ENCODE measurements at regions not wholly inside any gene's neighbourhood (a gene's known extent, or its start where the extent isn't known, plus 50 kb on each side); places are given as distances from the start of the nearest gene placed in this dataset.

DNA sequence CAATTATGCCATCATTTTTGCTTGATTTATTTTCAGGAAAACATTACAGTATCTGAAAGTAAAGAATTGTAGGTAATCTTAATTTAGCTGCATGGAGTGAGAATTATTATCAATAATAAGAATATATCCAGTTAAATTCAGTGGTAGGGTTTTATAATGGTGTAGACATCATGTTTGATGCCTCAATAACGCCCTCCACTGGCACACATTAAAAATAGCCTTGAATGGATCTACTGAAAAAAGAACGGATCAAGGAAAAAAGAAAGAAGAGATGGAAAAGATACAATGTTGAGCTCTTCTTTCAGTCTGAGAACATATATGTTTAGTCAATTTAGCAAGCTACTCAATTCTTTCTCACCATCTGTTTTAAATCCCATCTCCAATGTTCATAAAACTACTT, 319.2 kb downstream of the CDC14C start:
- TF ChIP-seq HNF4A (conservative IDR thresholded peaks at IDR 0.05) (no peak), NR2F2 (IDR thresholded peaks at IDR 0.05) (no peak), RXRA (IDR thresholded peaks at IDR 0.05) (no peak), GABPA (IDR thresholded peaks at IDR 0.05 in 1 of 2, conservative IDR thresholded peaks at IDR 0.05 in 1 of 2) (no peak), EGR1 (IDR thresholded peaks at IDR 0.05; ENCODE audit: low read depth in 2 of 2) (no peak)
- TF ChIP-seq, protein P1, sequence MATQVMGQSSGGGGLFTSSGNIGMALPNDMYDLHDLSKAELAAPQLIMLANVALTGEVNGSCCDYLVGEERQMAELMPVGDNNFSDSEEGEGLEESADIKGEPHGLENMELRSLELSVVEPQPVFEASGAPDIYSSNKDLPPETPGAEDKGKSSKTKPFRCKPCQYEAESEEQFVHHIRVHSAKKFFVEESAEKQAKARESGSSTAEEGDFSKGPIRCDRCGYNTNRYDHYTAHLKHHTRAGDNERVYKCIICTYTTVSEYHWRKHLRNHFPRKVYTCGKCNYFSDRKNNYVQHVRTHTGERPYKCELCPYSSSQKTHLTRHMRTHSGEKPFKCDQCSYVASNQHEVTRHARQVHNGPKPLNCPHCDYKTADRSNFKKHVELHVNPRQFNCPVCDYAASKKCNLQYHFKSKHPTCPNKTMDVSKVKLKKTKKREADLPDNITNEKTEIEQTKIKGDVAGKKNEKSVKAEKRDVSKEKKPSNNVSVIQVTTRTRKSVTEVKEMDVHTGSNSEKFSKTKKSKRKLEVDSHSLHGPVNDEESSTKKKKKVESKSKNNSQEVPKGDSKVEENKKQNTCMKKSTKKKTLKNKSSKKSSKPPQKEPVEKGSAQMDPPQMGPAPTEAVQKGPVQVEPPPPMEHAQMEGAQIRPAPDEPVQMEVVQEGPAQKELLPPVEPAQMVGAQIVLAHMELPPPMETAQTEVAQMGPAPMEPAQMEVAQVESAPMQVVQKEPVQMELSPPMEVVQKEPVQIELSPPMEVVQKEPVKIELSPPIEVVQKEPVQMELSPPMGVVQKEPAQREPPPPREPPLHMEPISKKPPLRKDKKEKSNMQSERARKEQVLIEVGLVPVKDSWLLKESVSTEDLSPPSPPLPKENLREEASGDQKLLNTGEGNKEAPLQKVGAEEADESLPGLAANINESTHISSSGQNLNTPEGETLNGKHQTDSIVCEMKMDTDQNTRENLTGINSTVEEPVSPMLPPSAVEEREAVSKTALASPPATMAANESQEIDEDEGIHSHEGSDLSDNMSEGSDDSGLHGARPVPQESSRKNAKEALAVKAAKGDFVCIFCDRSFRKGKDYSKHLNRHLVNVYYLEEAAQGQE (IDR thresholded peaks at IDR 0.05), result no peak
- TF ChIP-seq, protein P2, sequence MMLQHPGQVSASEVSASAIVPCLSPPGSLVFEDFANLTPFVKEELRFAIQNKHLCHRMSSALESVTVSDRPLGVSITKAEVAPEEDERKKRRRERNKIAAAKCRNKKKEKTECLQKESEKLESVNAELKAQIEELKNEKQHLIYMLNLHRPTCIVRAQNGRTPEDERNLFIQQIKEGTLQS (IDR thresholded peaks at IDR 0.05), result no peak
- WGBS, result 23% methylated on average over 2 of the region's 2 CpGs
- no peak for DNase-seq (ENCODE audit: low spot score)
- H3K4me1 ChIP-seq (ENCODE audit: control insufficient read depth in 4 of 4, insufficient read depth in 4 of 4, low read length in 3 of 4), result no peaks in the 10 kb centered on the region
- H3K9ac ChIP-seq (ENCODE audit: low read depth in 1 of 2, low read length in 2 of 2), result no peak overlapping the region
- H3K9me3 ChIP-seq (ENCODE audit: control insufficient read depth in 4 of 4, low read length in 3 of 4), result peaks cover 0 to 5% (median 3%) of the 10 kb centered on the region in 4 donors
- no peak overlapping the region for H3K4me3 ChIP-seq (ENCODE audit: low read depth in 1 of 3, low read length in 3 of 3)
- no peak overlapping the region for H3K27ac ChIP-seq (ENCODE audit: low read depth in 1 of 2, low read length in 2 of 2)
- H3K36me3 ChIP-seq (ENCODE audit: control insufficient read depth in 4 of 4, insufficient read depth in 3 of 4, low read depth in 1 of 4, low read length in 3 of 4), result no peaks in the 10 kb centered on the region
- peaks cover 0 to 3% (median 0%) of the 10 kb centered on the region in 4 donors for H3K27me3 ChIP-seq (ENCODE audit: control insufficient read depth in 4 of 4, insufficient read depth in 4 of 4, low read length in 3 of 4)

DNA sequence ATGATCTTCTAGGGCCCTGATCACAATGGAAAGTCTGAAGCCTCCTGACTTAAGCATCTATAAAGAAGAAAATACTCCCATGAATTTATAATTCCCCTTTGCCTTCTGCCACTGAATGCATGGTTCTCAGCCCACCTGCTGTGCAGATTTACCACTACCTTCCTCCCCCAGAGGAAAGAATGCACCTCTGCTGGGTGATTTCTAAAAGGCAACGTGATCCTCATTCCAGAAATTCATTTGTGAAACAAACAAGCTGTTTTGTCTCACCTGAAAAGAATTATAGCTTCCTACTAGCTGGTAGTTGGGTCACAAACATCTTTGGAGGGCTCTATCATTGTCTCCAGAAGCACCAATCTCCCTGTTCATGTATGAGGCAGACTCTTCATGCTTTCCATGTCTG, 320.2 kb downstream of the CDC14C start:
- 6% methylated on average over 1 of the region's 1 CpG for WGBS
- no peak overlapping the region for H3K27ac ChIP-seq (ENCODE audit: low read depth in 1 of 2, low read length in 2 of 2)

More for the DNA sequence above, 320.2 kb downstream of the CDC14C start:
- peaks cover 0 to 4% (median 2%) of the 10 kb centered on the region in 4 donors for H3K9me3 ChIP-seq (ENCODE audit: control insufficient read depth in 4 of 4, low read length in 3 of 4)
- no peak overlapping the region for H3K9ac ChIP-seq (ENCODE audit: low read depth in 1 of 2, low read length in 2 of 2)
- no peaks in the 10 kb centered on the region for H3K36me3 ChIP-seq (ENCODE audit: control insufficient read depth in 4 of 4, insufficient read depth in 3 of 4, low read depth in 1 of 4, low read length in 3 of 4)
- H3K27me3 ChIP-seq (ENCODE audit: control insufficient read depth in 4 of 4, insufficient read depth in 4 of 4, low read length in 3 of 4), result peaks cover 0 to 3% (median 0%) of the 10 kb centered on the region in 4 donors
- no peak overlapping the region for H3K4me3 ChIP-seq (ENCODE audit: low read depth in 1 of 3, low read length in 3 of 3)
- H3K4me1 ChIP-seq (ENCODE audit: control insufficient read depth in 4 of 4, insufficient read depth in 4 of 4, low read length in 3 of 4), result no peaks in the 10 kb centered on the region
- no peak for DNase-seq (ENCODE audit: low spot score)
- TF ChIP-seq RAD21 (IDR thresholded peaks at IDR 0.05) (no peak), TAF1 (conservative IDR thresholded peaks at IDR 0.05) (no peak), HNF4A (conservative IDR thresholded peaks at IDR 0.05) (no peak), FOXA1 (IDR thresholded peaks at IDR 0.05) (no peak), HNF4G (IDR thresholded peaks at IDR 0.05) (no peak), EGR1 (IDR thresholded peaks at IDR 0.05; ENCODE audit: low read depth in 2 of 2) (no peak), JUND (IDR thresholded peaks at IDR 0.05) (no peak), GABPA (IDR thresholded peaks at IDR 0.05 in 1 of 2, conservative IDR thresholded peaks at IDR 0.05 in 1 of 2) (no peak), RXRA (IDR thresholded peaks at IDR 0.05) (no peak), YY1 (IDR thresholded peaks at IDR 0.05) (no peak), NR2F2 (IDR thresholded peaks at IDR 0.05) (no peak), FOXA2 (IDR thresholded peaks at IDR 0.05) (no peak)
- TF ChIP-seq, protein P3, sequence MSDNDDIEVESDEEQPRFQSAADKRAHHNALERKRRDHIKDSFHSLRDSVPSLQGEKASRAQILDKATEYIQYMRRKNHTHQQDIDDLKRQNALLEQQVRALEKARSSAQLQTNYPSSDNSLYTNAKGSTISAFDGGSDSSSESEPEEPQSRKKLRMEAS (IDR thresholded peaks at IDR 0.05), result no peak
- TF ChIP-seq, protein P4, sequence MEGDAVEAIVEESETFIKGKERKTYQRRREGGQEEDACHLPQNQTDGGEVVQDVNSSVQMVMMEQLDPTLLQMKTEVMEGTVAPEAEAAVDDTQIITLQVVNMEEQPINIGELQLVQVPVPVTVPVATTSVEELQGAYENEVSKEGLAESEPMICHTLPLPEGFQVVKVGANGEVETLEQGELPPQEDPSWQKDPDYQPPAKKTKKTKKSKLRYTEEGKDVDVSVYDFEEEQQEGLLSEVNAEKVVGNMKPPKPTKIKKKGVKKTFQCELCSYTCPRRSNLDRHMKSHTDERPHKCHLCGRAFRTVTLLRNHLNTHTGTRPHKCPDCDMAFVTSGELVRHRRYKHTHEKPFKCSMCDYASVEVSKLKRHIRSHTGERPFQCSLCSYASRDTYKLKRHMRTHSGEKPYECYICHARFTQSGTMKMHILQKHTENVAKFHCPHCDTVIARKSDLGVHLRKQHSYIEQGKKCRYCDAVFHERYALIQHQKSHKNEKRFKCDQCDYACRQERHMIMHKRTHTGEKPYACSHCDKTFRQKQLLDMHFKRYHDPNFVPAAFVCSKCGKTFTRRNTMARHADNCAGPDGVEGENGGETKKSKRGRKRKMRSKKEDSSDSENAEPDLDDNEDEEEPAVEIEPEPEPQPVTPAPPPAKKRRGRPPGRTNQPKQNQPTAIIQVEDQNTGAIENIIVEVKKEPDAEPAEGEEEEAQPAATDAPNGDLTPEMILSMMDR (IDR thresholded peaks at IDR 0.05; ENCODE audit: low read depth, low read length, missing input control), result no peak
- TF ChIP-seq, protein P1 (IDR thresholded peaks at IDR 0.05), result no peak

Data from liver (tissue), 8 donors.